H7 (cell line): ENCODE measurements at regions not wholly inside any gene's neighbourhood (a gene's known extent, or its start where the extent isn't known, plus 50 kb on each side); places are given as distances from the start of the nearest gene placed in this dataset.
"Not testable (repeated sequence)": the region's sequence is repeated elsewhere in the genome, so short reads cannot be mapped to it uniquely, and the experiment has no call there.

Experiments used
- DNase-seq: peaks from one replicate; pipeline ENCODE4 v3.0.0; 2012
- H3K27me3 ChIP-seq: 2 replicates; pipeline ENCODE4 v1.6.0; 2011; ENCODE audit warnings: mild to moderate bottlenecking, low read length; ENCODE audit not compliant: control insufficient read depth, insufficient read depth
- H3K36me3 ChIP-seq: replicated peaks from 2 replicates; pipeline ENCODE4 v1.5.1; 2011; ENCODE audit warnings: low read length; ENCODE audit not compliant: control insufficient read depth, insufficient read depth
- H3K4me3 ChIP-seq: 2 replicates; pipeline ENCODE4 v1.5.1; 2011; ENCODE audit warnings: low read depth, mild to moderate bottlenecking, control low read depth, low read length, moderate library complexity; ENCODE audit not compliant: insufficient read depth

- H3K36me3 ChIP-seq = no peaks in the 10 kb centered on the region
- no peak for DNase-seq
- no peaks in the 10 kb centered on the region for H3K27me3 ChIP-seq
- no peak overlapping the region for H3K4me3 ChIP-seq
These were observed 492.4 kb upstream of the FRG2C start for GRCh38 chr3:75171630-75172230.

GRCh38 chr3:75176937-75177336, 487.2 kb upstream of the FRG2C start:
- Histone ChIP-seq H3K36me3 (no peaks in the 10 kb centered on the region), H3K4me3 (no peak overlapping the region), H3K27me3 (no peaks in the 10 kb centered on the region)
- DNase-seq = no peak

GRCh38 chr3:75180235-75180944, 483.7 kb upstream of the FRG2C start:
- H3K36me3 ChIP-seq = no peaks in the 10 kb centered on the region
- H3K27me3 ChIP-seq = no peaks in the 10 kb centered on the region
- no peak overlapping the region for H3K4me3 ChIP-seq
- no peak for DNase-seq

GRCh38 chr3:75180945-75181298, 483.2 kb upstream of the FRG2C start:
- no peak for DNase-seq
- no peaks in the 10 kb centered on the region for H3K36me3 ChIP-seq
- no peak overlapping the region for H3K4me3 ChIP-seq
- H3K27me3 ChIP-seq = no peaks in the 10 kb centered on the region

GRCh38 chr3:75188962-75189361, 475.2 kb upstream of the FRG2C start:
- Histone ChIP-seq H3K4me3 (no peak overlapping the region), H3K27me3 (no peaks in the 10 kb centered on the region), H3K36me3 (no peaks in the 10 kb centered on the region)
- DNase-seq = no peak

GRCh38 chr3:75192146-75192616, 471.9 kb upstream of the FRG2C start:
- Histone ChIP-seq H3K36me3 (no peaks in the 10 kb centered on the region), H3K27me3 (no peaks in the 10 kb centered on the region), H3K4me3 (no peak overlapping the region)
- DNase-seq = no peak

GRCh38 chr3:75193797-75194196, 470.3 kb upstream of the FRG2C start:
- H3K4me3 ChIP-seq = no peak overlapping the region
- no peak for DNase-seq

GRCh38 chr3:75214332-75214731, 449.8 kb upstream of the FRG2C start:
- not testable (repeated sequence) for DNase-seq, H3K27me3 ChIP-seq, H3K36me3 ChIP-seq, H3K4me3 ChIP-seq

More at GRCh38 chr3:75193797-75194196, 470.3 kb upstream of the FRG2C start:
- Histone ChIP-seq H3K36me3 (no peaks in the 10 kb centered on the region), H3K27me3 (no peaks in the 10 kb centered on the region)

GRCh38 chr3:75218577-75218976, 445.6 kb upstream of the FRG2C start:
- H3K4me3 ChIP-seq = no peak overlapping the region
- no peak for DNase-seq
- H3K36me3 ChIP-seq = no peaks in the 10 kb centered on the region
- no peaks in the 10 kb centered on the region for H3K27me3 ChIP-seq

- H3K4me3 ChIP-seq = no peak overlapping the region
- H3K27me3 ChIP-seq = no peaks in the 10 kb centered on the region
- H3K36me3 ChIP-seq = no peaks in the 10 kb centered on the region
- no peak for DNase-seq
These were observed 443.2 kb upstream of the FRG2C start for GRCh38 chr3:75220932-75221331.

GRCh38 chr3:75224412-75224811, 439.7 kb upstream of the FRG2C start:
- no peaks in the 10 kb centered on the region for H3K27me3 ChIP-seq
- no peak for DNase-seq
- no peak overlapping the region for H3K4me3 ChIP-seq
- no peaks in the 10 kb centered on the region for H3K36me3 ChIP-seq

GRCh38 chr3:75232216-75232615, 431.9 kb upstream of the FRG2C start:
- no peak for DNase-seq
- Histone ChIP-seq H3K4me3 (no peak overlapping the region), H3K36me3 (no peaks in the 10 kb centered on the region), H3K27me3 (no peaks in the 10 kb centered on the region)

GRCh38 chr3:75235631-75236030, 428.5 kb upstream of the FRG2C start:
- DNase-seq = no peak
- H3K27me3 ChIP-seq = no peaks in the 10 kb centered on the region
- H3K36me3 ChIP-seq = no peaks in the 10 kb centered on the region
- H3K4me3 ChIP-seq = no peak overlapping the region

- no peak overlapping the region for H3K4me3 ChIP-seq
- no peaks in the 10 kb centered on the region for H3K27me3 ChIP-seq
- no peaks in the 10 kb centered on the region for H3K36me3 ChIP-seq
- DNase-seq = no peak
These were observed 427.1 kb upstream of the FRG2C start for GRCh38 chr3:75237053-75237452.

- Histone ChIP-seq H3K4me3 (no peak overlapping the region), H3K27me3 (no peaks in the 10 kb centered on the region), H3K36me3 (no peaks in the 10 kb centered on the region)
- no peak for DNase-seq
These were observed 426.7 kb upstream of the FRG2C start for GRCh38 chr3:75237477-75237876.
